ELR (cell line): ENCODE measurements at regions not wholly inside any gene's neighbourhood (a gene's known extent, or its start where the extent isn't known, plus 50 kb on each side); places are given as distances from the start of the nearest gene placed in this dataset.
"Not testable (repeated sequence)": the region's sequence is repeated elsewhere in the genome, so short reads cannot be mapped to it uniquely, and the experiment has no call there.

Experiments
- DNase-seq: peaks from one replicate; pipeline ENCODE4 v3.0.0-alpha.2; 2015; ENCODE audit warnings: low read depth

DNA sequence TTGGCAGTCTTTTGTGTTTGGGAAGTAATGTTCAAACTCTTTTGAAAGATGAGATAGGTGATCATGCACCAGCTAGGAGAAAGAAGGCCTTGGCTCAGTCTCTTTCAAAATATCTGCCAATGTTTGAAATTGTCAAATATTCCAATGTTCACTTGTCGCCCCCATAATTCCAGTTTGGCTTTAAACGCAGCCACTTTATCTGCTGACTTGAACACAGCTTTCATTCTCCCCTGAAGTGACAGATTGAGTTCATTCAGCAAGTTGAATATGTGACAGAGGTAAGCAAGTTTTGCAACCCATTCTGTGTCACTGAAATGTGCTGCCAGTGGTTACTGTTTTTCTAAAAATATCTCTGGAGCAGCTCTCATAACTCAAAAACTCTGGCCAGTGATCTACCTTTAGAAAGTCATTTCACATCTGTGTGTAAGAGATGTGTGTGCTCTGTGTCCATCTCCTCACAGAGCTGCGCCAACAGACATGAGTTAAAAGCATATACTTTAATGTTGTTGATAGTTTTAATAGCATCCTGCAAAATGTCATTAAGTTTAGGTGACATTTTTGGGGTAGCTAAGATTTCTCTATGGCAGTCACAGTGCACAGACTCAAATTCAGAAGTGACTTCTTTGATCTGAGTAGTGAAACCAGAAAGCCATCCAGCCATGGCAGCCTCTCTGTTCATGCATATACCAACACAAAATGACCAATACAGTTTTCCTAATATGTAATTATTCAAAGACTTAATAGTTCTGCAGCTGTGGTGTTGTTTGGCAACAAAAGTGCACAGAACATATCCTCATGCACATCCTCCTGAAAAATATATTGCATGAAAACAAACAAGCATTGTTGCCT lies 614.3 kb upstream of the MIS18BP1 start:
- no peak for DNase-seq

DNA sequence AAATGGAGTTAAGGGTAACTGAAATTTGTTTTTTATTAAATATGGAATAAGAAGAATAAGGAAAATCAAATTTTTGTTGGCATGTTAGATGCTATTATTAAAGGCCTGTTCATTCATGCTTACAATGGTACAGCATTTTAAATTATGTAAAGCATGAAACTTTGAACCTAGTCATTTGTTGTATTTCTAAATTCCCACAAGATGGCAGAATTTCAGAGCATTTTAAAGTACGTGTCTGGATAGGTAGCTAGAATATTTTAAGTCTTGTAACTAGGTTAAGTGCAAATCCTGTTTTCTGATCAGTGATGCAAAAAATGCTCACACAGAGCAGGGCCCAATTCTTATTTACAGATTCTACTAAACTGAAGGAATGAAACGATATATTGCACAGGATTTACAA lies 585.6 kb upstream of the MIS18BP1 start:
- DNase-seq, result peak; percentile 33

- DNase-seq, result no peak
These were observed 566.1 kb upstream of the MIS18BP1 start for GRCh38 chr14:45819107-45819506.

GRCh38 chr14:45811155-45811554 lies 558.2 kb upstream of the MIS18BP1 start:
- DNase-seq, result no peak

GRCh38 chr14:45810152-45810872 lies 557.3 kb upstream of the MIS18BP1 start:
- peak; percentile 32 for DNase-seq

- DNase-seq, result peak; percentile 6
These were observed 554.3 kb upstream of the MIS18BP1 start for GRCh38 chr14:45807178-45807899.

- DNase-seq, result no peak
These were observed 546.5 kb upstream of the MIS18BP1 start for GRCh38 chr14:45799511-45799910.

DNA sequence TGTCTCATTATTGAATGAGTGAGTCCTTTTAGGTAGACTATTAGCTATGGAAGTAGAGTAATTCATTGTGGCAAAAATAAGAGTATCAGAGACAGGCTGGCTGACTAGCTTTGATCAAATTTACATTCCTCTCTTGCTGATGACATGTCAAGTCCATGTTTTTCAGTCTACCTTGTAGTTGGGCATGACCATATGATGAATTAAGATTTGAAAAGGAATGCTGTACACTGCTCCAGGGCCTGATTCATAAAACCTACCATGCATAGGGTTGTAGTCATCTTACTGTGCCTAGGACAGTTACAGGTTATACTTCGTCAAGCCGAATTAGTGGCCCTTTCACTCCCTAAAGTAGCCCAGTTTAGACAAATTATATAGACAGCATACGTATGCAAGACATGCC lies 545.7 kb upstream of the MIS18BP1 start:
- DNase-seq, result no peak

- not testable (repeated sequence) for DNase-seq
These were observed 543.0 kb upstream of the MIS18BP1 start for GRCh38 chr14:45796006-45796405.

- DNase-seq, result no peak
These were observed 540.1 kb upstream of the MIS18BP1 start for GRCh38 chr14:45793081-45793480.

DNA sequence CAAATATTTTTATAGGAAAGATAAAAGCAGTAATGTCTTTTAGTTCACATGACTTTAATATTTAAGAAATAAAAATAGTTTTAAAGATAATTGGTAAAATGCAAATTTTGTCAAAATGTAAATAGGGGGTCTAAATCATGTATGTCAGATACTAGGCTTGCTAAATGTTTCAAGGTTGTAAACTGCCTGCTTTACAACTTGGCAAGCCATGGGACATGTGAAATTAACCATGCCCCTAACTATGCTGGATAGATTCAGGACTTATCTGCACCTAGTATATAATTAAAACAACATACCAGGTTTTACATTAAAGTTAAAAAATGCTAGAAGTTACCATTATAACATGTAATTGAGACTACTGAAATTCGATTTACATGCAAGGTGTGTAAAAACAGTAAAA lies 537.3 kb upstream of the MIS18BP1 start:
- no peak for DNase-seq

GRCh38 chr14:45787167-45787566 lies 534.2 kb upstream of the MIS18BP1 start:
- no peak for DNase-seq

DNA sequence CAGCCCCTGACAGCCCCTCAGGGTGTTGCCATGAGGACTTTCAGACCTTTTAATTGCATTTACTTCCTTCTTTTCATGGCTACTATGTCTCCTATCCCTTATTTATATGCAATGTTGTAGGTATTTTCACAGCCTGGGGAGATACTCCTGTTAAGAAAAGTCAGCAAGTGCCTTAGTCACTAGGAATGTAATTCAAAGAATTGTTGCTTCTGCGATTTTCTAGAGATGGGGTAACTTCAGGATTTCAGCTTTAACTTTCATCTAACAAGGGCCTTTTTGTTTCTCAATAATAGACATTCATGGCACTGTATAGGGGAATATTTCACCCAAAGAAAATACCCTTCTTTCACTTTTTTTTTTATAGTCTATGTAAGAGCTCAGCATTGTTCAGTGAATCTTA lies 533.3 kb upstream of the MIS18BP1 start:
- DNase-seq, result no peak

- no peak for DNase-seq
These were observed 532.2 kb upstream of the MIS18BP1 start for GRCh38 chr14:45785240-45785639.

DNA sequence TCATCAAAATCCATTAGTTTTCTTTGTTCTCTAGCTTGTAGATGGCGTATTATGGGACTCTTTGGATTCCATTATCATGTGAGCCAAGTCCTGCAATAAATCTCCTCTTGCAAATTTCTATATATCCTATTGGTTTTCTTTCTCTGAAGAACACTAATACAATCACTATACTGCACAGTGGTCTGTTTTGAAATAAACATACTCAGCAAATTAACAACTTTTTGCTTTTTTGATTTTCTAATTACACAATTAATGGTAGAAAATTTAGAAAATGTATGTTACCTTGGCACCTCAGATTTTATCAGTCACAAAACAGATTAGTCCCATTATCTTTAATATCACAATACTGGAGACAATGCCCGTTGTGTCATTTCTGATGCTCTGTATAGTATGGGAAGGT lies 513.2 kb upstream of the MIS18BP1 start:
- DNase-seq, result no peak

DNA sequence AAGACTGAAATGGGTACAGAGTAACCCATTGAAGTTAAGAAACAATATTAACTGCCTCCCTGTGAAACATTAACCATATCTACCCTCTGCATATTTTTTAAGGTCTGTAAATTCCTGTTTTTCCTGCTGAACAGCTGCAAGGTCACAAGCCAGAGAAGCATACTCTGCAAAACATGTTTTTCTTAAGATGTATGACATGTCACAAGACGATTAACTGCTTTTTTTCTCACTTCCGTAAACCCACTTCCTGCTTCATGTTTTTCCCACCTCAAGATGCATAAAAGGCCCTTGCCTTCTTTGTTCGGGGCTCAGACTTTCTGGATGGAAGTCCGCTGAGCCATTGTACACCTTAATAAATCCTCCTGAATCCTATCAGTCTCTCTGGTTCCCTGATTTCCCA lies 504.7 kb upstream of the MIS18BP1 start:
- DNase-seq, result no peak

- DNase-seq, result not testable (repeated sequence)
These were observed 503.4 kb upstream of the MIS18BP1 start for GRCh38 chr14:45756412-45756811.

GRCh38 chr14:45743884-45744283 lies 490.9 kb upstream of the MIS18BP1 start:
- no peak for DNase-seq

GRCh38 chr14:45742187-45742586 lies 489.2 kb upstream of the MIS18BP1 start:
- no peak for DNase-seq

- no peak for DNase-seq
These were observed 475.6 kb upstream of the MIS18BP1 start for GRCh38 chr14:45728434-45729225.

DNA sequence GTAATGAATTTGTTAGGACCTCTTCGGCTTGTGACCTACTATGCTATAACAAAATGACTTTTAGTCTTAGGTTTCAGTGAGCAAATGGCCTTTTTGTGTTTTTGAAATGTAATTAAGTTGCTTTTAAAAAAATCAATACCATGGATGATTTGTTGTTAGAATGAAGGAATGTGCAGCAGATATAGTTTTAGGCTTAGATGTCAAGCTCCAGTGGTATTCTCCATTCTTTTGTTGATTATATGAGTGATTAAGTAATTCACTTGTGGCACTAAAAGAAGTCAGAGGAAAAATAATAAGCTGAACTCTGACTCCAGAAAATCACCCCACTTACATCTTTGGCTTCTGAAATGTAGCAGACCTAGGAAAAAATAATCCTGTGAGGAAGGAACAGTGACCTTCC lies 474.1 kb upstream of the MIS18BP1 start:
- DNase-seq, result no peak

DNA sequence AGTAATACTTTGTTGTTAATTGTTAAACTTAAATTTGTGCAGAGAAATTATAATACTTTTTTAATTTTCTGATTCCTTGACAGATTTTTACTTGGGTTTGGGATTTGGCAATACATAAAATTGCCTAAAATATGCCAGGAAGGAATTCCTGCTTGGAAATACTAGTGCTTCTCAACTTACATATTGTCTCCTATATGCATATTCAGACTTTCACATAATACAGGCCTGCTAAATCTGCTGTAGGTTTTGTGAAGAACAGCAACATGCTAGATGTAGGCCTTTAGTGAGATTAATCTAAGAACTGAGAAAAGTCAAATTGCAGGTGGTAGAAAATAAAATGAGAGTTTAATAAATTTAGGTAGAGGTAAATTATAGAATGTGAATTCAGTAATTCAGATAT lies 468.5 kb upstream of the MIS18BP1 start:
- DNase-seq, result no peak
